ENCODE measurements at regions not wholly inside any gene's neighbourhood (a gene's known extent, or its start where the extent isn't known, plus 50 kb on each side); places are given as distances from the start of the nearest gene placed in this dataset.

- Mint-ChIP-seq H3K9me3 (no peaks in the 10 kb centered on the region), H3K4me3 (no peak overlapping the region), H3K27ac (no peak overlapping the region), H3K27me3 (ENCODE audit: insufficient read depth, low read depth, poor library complexity) (no peaks in the 10 kb centered on the region), H3K4me1 (peaks cover 27% of the 10 kb centered on the region), H3K36me3 (ENCODE audit: low read depth) (no peaks in the 10 kb centered on the region)
- Histone ChIP-seq H3K27me3 (ENCODE audit: insufficient read depth) (no peaks in the 10 kb centered on the region), H2AFZ (no peak overlapping the region), H3K4me3 (no peak overlapping the region), H3K4me2 (no peak overlapping the region), H3K79me2 (replicated peaks; ENCODE audit: insufficient read depth) (no peaks in the 10 kb centered on the region), H3K9me2 (ENCODE audit: insufficient read depth) (no peaks in the 10 kb centered on the region), H3F3A (replicated peaks; ENCODE audit: low read depth) (no peaks in the 10 kb centered on the region), H4K20me1 (replicated peaks; ENCODE audit: insufficient read depth) (no peaks in the 10 kb centered on the region), H3K27ac (ENCODE audit: low read depth) (no peak overlapping the region), H3K4me1 (ENCODE audit: insufficient read depth) (peaks cover 27% of the 10 kb centered on the region), H3K36me3 (ENCODE audit: insufficient read depth) (no peaks in the 10 kb centered on the region)
- no peak for ATAC-seq
- DNase-seq (ENCODE audit: low spot score), result no peak
- TF ChIP-seq ZNF331 (CRISPR knock-in tag; IDR thresholded peaks at IDR 0.05; ENCODE audit: low read depth) (no peak), NANOG (IDR thresholded peaks at IDR 0.05; ENCODE audit: borderline replicate concordance) (no peak), STAT1 (IDR thresholded peaks at IDR 0.05; ENCODE audit: unreplicated experiment) (no peak), ETS1 (IDR thresholded peaks at IDR 0.05) (no peak), EZH2phosphoT487 (IDR thresholded peaks at IDR 0.05; ENCODE audit: unreplicated experiment) (no peak), CTCF (conservative IDR thresholded peaks at IDR 0.05; ENCODE audit: low read depth in 2 of 2) (no peak), CREB1 (CRISPR knock-in tag; IDR thresholded peaks at IDR 0.05; ENCODE audit: low read depth) (no peak), JUNB (IDR thresholded peaks at IDR 0.05; ENCODE audit: unreplicated experiment) (no peak), POLR2AphosphoS5 (IDR thresholded peaks at IDR 0.05; ENCODE audit: low read depth) (no peak), ZNF114 (CRISPR knock-in tag; IDR thresholded peaks at IDR 0.05) (no peak), ZNF462 (CRISPR knock-in tag; IDR thresholded peaks at IDR 0.05) (no peak), EZH2 (IDR thresholded peaks at IDR 0.05; ENCODE audit: low read depth, unreplicated experiment) (no peak)
- TF ChIP-seq, protein P1, sequence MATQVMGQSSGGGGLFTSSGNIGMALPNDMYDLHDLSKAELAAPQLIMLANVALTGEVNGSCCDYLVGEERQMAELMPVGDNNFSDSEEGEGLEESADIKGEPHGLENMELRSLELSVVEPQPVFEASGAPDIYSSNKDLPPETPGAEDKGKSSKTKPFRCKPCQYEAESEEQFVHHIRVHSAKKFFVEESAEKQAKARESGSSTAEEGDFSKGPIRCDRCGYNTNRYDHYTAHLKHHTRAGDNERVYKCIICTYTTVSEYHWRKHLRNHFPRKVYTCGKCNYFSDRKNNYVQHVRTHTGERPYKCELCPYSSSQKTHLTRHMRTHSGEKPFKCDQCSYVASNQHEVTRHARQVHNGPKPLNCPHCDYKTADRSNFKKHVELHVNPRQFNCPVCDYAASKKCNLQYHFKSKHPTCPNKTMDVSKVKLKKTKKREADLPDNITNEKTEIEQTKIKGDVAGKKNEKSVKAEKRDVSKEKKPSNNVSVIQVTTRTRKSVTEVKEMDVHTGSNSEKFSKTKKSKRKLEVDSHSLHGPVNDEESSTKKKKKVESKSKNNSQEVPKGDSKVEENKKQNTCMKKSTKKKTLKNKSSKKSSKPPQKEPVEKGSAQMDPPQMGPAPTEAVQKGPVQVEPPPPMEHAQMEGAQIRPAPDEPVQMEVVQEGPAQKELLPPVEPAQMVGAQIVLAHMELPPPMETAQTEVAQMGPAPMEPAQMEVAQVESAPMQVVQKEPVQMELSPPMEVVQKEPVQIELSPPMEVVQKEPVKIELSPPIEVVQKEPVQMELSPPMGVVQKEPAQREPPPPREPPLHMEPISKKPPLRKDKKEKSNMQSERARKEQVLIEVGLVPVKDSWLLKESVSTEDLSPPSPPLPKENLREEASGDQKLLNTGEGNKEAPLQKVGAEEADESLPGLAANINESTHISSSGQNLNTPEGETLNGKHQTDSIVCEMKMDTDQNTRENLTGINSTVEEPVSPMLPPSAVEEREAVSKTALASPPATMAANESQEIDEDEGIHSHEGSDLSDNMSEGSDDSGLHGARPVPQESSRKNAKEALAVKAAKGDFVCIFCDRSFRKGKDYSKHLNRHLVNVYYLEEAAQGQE (IDR thresholded peaks at IDR 0.05; ENCODE audit: unreplicated experiment), result no peak
Observed at GRCh38 chr10:57624856-57625592, 642.7 kb downstream of the IPMK start.
